DOHH2 (cell line): ENCODE measurements at regions not wholly inside any gene's neighbourhood (a gene's known extent, or its start where the extent isn't known, plus 50 kb on each side); places are given as distances from the start of the nearest gene placed in this dataset.

Source experiments
- H3F3A ChIP-seq: fragments of 200-600 bp; sonication (generic), shearing (Covaris generic); 2 replicates; pipeline ENCODE4 v1.6.0; 2016; ENCODE audit warnings: antibody characterized with exemption, mild to moderate bottlenecking; ENCODE audit not compliant: control insufficient read depth, insufficient read depth
- H3K27ac ChIP-seq: fragments of 200-600 bp; sonication (generic); 2 replicates; pipeline ENCODE4 v1.5.1; 2014; ENCODE audit warnings: low read depth, mild to moderate bottlenecking, low read length, moderate library complexity
- H3K27me3 ChIP-seq: fragments of 200-600 bp; sonication (generic); 2 replicates; pipeline ENCODE4 v1.6.1; 2014; ENCODE audit warnings: mild to moderate bottlenecking, low read length, mixed read lengths; ENCODE audit not compliant: control insufficient read depth
- H3K36me3 ChIP-seq: fragments of 200-600 bp; sonication (generic); 2 replicates; pipeline ENCODE4 v1.6.1; 2014; ENCODE audit warnings: mild to moderate bottlenecking, low read length, moderate library complexity, mixed read lengths; ENCODE audit not compliant: control insufficient read depth
- H3K4me1 ChIP-seq: fragments of 200-600 bp; sonication (generic); 2 replicates; pipeline ENCODE4 v1.6.1; 2014; ENCODE audit warnings: mild to moderate bottlenecking, low read length, mixed read lengths; ENCODE audit not compliant: control insufficient read depth
- H3K4me2 ChIP-seq: fragments of 200-600 bp; sonication (generic); 2 replicates; pipeline ENCODE4 v1.6.0; 2014; ENCODE audit warnings: mild to moderate bottlenecking, low read length, moderate library complexity
- H3K4me3 ChIP-seq: fragments of 200-600 bp; sonication (generic); 2 replicates; pipeline ENCODE4 v1.5.1; 2014; ENCODE audit warnings: mild to moderate bottlenecking, low read length, mixed read lengths
- H3K79me2 ChIP-seq: fragments of 200-600 bp; sonication (generic); 2 replicates; pipeline ENCODE4 v1.6.1; 2014; ENCODE audit warnings: mild to moderate bottlenecking, low read length, mixed read lengths; ENCODE audit not compliant: control insufficient read depth
- H3K9me2 ChIP-seq: fragments of 200-600 bp; sonication (generic); replicated peaks from 2 replicates; pipeline ENCODE4 v1.6.1; 2014; ENCODE audit warnings: mild to moderate bottlenecking, low read length, mixed read lengths; ENCODE audit not compliant: control insufficient read depth
- H3K9me3 ChIP-seq: fragments of 200-600 bp; sonication (generic); 2 replicates; pipeline ENCODE4 v1.6.1; 2014; ENCODE audit warnings: antibody characterized with exemption, low read length, mixed read lengths; ENCODE audit not compliant: control insufficient read depth, insufficient read depth
- H4K20me1 ChIP-seq: fragments of 200-600 bp; sonication (generic); 2 replicates; pipeline ENCODE4 v1.6.0; 2014; ENCODE audit warnings: low read depth, mild to moderate bottlenecking, antibody characterized with exemption, low read length, moderate library complexity; ENCODE audit not compliant: control insufficient read depth, insufficient read depth
- EZH2phosphoT487 ChIP-seq: fragments of 200-600 bp; sonication (generic); IDR thresholded peaks from 2 replicates; pipeline ENCODE4 v1.6.1; 2017; ENCODE audit warnings: borderline replicate concordance, mild to moderate bottlenecking, antibody characterized with exemption, low read length, moderate library complexity, mixed read lengths
- TF ChIP-seq, protein P1 (sequence below): fragments of 200-600 bp; sonication (generic); IDR thresholded peaks from one replicate; pipeline ENCODE4 v1.5.1; 2014; ENCODE audit warnings: antibody characterized with exemption, mild to moderate bottlenecking, low read depth, low read length; ENCODE audit not compliant: poor library complexity, severe bottlenecking

DNA sequence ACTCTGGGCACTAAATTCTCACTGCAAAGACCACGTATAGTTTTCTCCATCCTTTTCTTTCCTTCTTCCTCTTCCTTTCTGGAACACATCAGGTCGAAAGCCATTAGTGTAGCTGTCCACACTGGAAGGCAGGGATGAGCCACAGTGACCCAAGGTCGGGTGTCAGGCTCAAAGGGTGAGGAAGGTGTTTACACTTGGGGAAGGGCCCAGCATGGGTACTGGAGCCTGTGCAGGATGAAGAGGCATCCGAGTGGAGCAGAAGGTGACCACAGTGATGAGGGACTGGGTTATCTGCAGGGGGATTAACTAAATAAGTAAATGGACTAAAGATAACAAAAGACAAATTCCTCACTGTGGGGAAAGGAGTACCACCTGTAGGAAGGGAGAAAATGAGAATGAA is 164.0 kb downstream of the SOX9 start:
- no peak for TF ChIP-seq EZH2phosphoT487
- TF ChIP-seq, protein P1, sequence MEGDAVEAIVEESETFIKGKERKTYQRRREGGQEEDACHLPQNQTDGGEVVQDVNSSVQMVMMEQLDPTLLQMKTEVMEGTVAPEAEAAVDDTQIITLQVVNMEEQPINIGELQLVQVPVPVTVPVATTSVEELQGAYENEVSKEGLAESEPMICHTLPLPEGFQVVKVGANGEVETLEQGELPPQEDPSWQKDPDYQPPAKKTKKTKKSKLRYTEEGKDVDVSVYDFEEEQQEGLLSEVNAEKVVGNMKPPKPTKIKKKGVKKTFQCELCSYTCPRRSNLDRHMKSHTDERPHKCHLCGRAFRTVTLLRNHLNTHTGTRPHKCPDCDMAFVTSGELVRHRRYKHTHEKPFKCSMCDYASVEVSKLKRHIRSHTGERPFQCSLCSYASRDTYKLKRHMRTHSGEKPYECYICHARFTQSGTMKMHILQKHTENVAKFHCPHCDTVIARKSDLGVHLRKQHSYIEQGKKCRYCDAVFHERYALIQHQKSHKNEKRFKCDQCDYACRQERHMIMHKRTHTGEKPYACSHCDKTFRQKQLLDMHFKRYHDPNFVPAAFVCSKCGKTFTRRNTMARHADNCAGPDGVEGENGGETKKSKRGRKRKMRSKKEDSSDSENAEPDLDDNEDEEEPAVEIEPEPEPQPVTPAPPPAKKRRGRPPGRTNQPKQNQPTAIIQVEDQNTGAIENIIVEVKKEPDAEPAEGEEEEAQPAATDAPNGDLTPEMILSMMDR: no peak

DNA sequence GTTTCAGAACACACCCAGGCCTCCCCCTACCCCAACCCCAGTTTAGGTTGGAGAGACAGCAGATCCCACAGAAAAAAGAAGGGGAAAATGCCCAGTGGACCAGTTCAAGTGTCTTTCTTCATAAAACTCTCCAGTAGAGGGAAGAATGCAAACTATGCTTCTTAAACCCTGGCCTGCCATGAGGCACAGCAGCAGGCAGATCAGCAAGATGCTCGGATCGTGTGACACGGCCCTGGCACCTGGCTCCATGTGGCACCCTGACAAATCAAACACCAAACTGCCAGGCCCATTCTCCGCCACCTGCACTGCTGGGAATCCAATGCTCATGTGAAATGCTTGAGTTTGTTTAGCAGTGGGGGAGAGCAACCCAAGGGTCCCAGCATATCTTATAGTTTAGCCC is 166.8 kb downstream of the SOX9 start:
- H3K4me1 ChIP-seq: no peaks in the 10 kb centered on the region
- no peaks in the 10 kb centered on the region for H3K79me2 ChIP-seq
- no peak overlapping the region for H3K4me3 ChIP-seq
- TF ChIP-seq, protein P1: no peak
- TF ChIP-seq EZH2phosphoT487: no peak
- H3K27me3 ChIP-seq: no peaks in the 10 kb centered on the region
- no peaks in the 10 kb centered on the region for H3K36me3 ChIP-seq
- no peak overlapping the region for H3K4me2 ChIP-seq
- H4K20me1 ChIP-seq: no peaks in the 10 kb centered on the region
- H3K9me2 ChIP-seq: no peaks in the 10 kb centered on the region
- no peaks in the 10 kb centered on the region for H3K9me3 ChIP-seq
- no peaks in the 10 kb centered on the region for H3F3A ChIP-seq
- no peak overlapping the region for H3K27ac ChIP-seq

More for the DNA sequence above, 164.0 kb downstream of the SOX9 start:
- Histone ChIP-seq H3K79me2 (no peaks in the 10 kb centered on the region), H3K9me2 (no peaks in the 10 kb centered on the region), H3K27ac (no peak overlapping the region), H3K36me3 (no peaks in the 10 kb centered on the region), H3K9me3 (no peaks in the 10 kb centered on the region), H3K4me1 (no peaks in the 10 kb centered on the region), H3F3A (no peaks in the 10 kb centered on the region), H4K20me1 (no peaks in the 10 kb centered on the region), H3K4me3 (no peak overlapping the region), H3K27me3 (no peaks in the 10 kb centered on the region), H3K4me2 (no peak overlapping the region)

DNA sequence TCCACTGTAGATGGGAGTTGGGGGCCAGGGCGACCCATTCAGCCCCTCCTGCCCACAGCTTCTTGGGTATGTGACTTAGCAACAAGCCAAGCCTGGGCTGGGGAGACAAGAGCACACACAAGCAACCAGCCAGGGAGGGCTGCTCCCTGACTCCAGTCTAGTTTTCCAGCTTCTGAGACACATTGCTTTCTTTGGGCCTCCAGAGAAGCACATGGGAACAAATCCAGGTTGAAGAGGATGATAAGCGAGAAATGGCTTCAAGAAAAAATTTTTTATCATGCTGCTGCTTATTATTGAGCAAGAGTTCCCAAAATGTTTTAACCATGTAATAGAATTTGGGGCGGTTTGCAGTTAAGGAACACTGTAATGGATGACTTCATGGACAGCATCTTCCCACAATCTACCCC is 173.7 kb downstream of the SOX9 start:
- H3K4me2 ChIP-seq: no peak overlapping the region
- no peak overlapping the region for H3K4me3 ChIP-seq
- no peaks in the 10 kb centered on the region for H3K4me1 ChIP-seq
- no peaks in the 10 kb centered on the region for H3F3A ChIP-seq
- TF ChIP-seq, protein P1: no peak
- TF ChIP-seq EZH2phosphoT487: no peak
- H4K20me1 ChIP-seq: no peaks in the 10 kb centered on the region
- no peaks in the 10 kb centered on the region for H3K79me2 ChIP-seq
- H3K27me3 ChIP-seq: no peaks in the 10 kb centered on the region
- H3K9me2 ChIP-seq: no peaks in the 10 kb centered on the region
- no peak overlapping the region for H3K27ac ChIP-seq
- no peaks in the 10 kb centered on the region for H3K36me3 ChIP-seq
- H3K9me3 ChIP-seq: no peaks in the 10 kb centered on the region

DNA sequence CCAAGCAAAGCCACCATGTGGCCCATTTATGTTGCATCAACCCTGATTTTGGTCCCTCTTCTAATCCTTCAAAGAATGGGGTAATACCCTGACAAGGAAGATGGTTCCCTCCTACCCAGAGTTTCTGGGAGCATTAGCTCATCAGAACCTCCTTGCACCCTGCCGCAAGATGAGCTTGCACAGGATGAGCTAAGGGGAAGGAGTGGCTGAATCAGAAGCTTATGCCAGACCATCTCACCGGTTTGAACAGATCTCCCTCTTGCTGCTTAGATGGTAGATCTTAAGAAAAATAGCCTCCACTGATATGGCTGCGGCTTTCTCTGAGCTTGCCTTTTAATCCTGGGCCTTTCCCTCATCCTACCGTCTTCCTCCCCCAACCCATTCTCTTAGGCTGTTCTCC is 175.1 kb downstream of the SOX9 start:
- Histone ChIP-seq H3K4me2 (no peak overlapping the region), H3K9me2 (no peaks in the 10 kb centered on the region), H3K4me3 (no peak overlapping the region), H3K4me1 (no peaks in the 10 kb centered on the region), H4K20me1 (no peaks in the 10 kb centered on the region), H3K36me3 (no peaks in the 10 kb centered on the region), H3K27me3 (no peaks in the 10 kb centered on the region), H3K9me3 (no peaks in the 10 kb centered on the region), H3F3A (no peaks in the 10 kb centered on the region), H3K27ac (no peak overlapping the region), H3K79me2 (no peaks in the 10 kb centered on the region)
- no peak for TF ChIP-seq EZH2phosphoT487
- TF ChIP-seq, protein P1: no peak
